SKM-1 (cell line): ENCODE measurements at regions not wholly inside any gene's neighbourhood (a gene's known extent, or its start where the extent isn't known, plus 50 kb on each side); places are given as distances from the start of the nearest gene placed in this dataset.
"Not testable (repeated sequence)": the region's sequence is repeated elsewhere in the genome, so short reads cannot be mapped to it uniquely, and the experiment has no call there.

Source experiments
- DNase-seq: peaks from one replicate; lab custom pipeline; 2025; ENCODE audit not compliant: unreplicated experiment; lab: John Stamatoyannopoulos, UW

DNA sequence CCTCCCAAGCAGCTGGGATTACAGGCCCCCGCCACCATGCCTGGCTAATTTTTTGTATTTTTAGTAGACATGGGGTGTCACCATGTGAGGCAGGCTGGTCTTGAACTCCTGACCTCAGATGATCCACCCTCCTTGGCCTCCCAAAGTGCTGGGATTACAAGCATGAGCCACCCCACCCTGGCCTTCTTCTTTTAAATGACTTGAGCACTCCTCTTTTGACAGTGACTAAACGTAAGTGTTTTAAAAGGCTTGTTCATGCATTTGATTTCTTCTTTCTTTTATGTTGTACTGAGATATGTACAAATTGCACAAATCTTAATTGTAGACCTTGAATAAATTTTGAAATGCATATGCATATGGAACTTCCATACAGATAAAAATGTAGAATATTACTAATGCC, 337.9 kb downstream of the CETN3 start:
- DNase-seq: no peak

DNA sequence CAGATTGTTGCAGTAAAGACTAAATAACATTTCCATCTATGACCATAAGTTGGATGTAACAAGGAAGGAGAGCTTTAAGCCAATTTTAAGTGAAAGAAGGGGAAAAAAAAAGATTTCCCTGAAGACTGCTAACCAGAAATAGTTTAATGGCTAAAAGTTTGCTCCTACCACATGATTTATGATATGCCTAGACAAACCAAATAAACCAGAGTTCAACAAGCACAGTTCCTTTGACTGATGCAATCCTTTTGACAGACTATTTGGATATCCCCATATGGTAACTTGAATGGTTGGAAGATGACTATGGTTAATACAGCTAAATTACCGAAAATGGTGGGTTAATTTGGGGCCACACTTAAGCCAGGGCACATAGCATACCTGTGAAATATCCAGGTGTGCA, 338.5 kb downstream of the CETN3 start:
- DNase-seq: no peak

DNA sequence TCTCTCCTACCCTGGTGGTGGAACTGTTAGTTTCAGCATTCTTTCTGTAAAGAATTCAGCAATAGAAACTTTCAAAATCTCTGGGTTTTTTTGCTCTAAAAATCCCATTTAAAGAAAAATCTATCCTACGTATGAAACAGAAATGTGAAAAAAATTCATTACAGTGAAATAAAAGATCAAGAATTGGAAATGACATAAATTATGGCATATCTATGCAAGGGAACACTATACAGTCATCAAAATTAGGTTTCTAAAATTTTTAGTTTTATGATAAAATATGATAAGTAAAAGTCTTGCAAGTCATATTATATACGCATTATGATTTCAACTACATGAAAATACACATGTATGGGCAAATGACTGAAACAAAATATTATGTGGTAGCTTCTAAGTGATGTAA, 342.6 kb downstream of the CETN3 start:
- DNase-seq: no peak

DNA sequence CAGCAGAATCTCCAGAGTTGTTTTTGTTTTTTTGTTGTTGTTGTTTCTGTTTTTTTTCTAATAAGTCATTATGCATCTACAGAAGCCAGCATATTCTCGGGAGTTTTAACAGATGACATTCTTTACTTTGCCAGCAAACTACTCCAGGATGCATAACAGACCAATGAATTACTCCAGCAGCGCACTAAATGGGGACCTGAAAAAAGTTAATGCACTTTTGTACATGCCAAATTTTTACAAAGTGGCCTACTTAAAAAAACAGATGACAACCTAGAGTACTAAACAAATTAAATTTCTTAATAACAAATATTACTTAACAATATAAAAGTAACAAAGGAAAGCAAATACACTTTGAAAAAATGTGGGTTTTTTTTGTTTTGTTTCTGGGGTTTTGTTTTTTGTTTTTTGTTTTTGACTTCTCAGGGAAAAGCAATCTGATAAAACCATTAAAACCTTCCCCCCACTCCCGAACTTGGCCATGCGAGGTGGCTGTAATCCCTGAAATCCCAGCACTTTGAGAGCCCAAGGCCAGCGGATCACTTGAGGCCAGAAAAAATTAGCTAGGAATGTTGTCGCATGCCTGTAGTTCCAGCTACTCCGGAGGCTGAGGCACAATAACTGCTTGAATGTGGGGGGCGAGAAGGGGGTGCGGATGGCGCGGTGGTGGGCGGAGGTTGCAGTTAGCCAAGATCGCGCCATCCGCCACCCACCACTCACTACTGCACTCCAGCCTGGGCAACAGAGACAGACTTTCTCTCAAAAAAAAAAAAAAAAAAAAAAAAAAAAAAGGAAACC, 352.4 kb downstream of the CETN3 start:
- no peak for DNase-seq

DNA sequence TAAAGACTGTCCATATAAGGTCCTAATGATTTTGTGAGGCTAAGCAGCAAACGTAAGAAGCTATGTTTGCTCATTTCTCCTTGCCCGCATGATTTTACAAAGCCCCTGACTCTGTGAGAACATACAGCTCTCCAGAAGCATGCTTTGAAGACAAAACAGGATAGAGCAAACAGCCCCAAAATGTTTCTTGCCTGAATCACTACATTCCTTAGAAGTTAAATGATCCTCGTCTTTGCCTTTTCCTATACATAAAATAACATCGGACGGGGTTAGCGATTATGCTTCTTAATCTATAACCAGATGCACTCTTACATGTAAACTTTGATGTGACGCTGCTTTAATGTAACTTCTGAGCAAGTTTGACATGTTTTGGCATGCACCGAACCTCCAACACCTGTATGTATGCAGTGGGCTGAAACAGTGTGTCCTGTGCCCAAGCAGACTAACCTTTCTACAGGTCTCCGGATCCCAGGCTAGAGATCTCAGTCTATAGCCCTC, 353.7 kb downstream of the CETN3 start:
- no peak for DNase-seq

DNA sequence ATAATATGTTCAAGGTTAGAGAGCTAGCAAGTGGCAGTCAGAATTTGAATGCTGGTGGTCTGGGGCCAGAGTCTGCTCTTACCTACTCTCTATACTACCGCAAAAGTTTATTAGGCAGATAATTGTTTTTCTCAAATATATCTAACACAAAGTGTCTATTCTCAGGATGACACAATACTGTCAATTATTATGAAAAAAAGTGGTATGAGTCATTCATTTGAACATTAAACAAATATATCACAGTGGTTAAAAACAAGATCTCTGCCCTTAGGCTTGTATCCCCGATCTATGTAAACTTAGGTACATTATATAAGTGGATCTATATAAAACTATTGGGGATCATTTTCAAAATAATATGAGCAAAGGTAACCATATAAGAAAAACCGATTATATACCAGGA, 354.9 kb downstream of the CETN3 start:
- no peak for DNase-seq

DNA sequence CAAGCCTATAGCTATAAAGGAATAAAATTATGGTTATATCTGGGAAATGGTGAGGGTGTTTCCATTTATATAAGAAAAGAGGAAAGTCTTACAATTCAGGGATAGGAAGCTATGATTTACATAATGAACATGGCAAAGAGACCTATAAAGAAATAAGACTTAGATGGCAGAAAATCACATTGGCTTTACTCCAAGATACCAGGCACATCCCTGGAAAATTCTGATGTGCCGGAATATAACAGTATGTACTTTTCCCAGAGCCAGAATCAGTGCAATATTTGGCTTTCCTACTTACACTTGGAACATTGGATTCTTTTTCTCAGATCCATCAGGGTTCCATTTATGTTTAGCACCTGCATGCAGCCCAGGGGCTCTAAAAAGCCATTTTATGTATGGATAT, 357.8 kb downstream of the CETN3 start:
- no peak for DNase-seq

DNA sequence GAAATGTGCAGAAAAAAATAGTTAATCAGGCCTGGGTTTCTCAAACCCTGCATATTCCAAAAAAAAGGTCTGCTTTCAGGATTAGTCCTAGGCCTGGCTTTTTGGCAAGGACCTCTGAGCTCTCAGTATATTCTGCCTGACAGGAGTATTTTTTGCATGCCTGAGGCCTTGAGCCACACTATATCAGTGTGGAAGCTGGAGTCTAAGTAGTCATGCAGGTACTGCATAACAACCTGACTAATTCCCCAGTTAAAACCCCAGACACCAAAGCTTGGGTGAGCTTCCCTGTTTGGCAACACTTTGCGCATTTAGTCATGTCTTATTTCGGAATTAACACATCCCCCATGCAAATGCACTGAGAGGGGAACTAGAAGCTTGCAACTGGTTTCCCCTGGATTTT, 359.5 kb downstream of the CETN3 start:
- DNase-seq: no peak

DNA sequence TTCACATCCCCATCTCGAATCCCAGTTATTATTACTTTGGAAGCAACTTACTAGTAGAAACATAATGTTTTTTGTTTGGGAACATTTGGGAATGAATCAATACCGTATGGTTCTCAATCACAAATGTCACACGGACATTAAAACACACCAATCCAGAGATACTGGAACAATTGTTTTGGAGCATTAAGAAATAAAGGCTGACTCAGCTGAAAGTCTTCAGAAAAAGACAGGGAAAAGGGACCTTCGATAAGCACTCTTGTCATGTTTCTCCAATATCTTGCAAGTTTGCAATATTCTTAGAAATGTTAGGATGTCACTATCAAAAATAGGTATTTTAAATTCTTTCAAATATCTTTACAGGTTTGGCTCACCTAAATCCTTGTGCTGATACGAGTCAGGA, 362.4 kb downstream of the CETN3 start:
- no peak for DNase-seq

DNA sequence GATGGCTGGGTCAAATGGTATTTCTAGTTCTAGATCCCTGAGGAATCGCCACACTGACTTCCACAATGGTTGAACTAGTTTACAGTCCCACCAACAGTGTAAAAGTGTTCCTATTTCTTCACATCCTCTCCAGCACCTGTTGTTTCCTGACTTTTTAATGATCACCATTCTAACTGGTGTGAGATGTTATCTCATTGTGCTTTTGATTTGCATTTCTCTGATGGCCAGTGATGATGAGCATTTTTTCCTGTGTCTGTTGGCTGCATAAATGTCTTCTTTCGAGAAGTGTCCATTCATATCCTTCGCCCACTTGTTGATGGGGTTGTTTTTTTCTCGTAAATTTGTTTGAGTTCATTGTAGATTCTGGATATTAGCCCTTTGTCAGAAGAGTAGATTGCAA, 369.5 kb downstream of the CETN3 start:
- not testable (repeated sequence) for DNase-seq

DNA sequence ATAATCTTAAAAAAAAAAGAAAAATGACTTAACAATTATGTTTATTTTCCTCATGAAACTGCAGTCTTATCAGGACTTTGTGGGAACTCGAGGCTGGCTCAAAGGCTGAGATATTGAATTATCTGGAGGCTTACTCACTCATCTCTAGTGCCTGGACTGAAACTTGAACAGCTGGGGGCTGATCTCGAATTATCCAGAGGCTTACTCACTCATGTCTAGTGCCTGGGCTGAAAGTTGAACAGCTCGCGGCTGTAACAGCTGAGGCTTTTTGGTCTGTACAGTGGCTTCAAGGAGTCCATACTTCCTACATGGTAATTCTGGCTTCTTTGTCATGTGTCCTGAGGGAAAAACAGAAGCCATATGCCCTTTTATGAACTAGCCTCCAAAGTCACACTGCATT, 371.9 kb downstream of the CETN3 start:
- no peak for DNase-seq

DNA sequence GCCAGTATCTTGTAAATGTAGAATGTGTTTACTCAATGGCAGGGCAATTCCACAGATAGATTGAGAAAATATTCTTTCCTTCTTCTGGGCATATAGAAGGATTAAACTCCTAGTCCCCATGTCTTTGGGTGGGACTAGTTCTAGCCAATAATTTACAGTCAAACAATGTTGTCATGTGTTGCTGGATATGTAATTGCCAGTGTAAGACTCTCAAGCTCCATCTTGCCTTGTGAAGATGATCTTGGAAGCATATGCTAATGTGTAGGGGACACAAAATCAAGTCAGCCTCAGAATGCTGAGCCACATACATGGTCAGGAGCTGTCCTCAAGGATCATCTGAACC, 386.9 kb downstream of the CETN3 start:
- DNase-seq: no peak

DNA sequence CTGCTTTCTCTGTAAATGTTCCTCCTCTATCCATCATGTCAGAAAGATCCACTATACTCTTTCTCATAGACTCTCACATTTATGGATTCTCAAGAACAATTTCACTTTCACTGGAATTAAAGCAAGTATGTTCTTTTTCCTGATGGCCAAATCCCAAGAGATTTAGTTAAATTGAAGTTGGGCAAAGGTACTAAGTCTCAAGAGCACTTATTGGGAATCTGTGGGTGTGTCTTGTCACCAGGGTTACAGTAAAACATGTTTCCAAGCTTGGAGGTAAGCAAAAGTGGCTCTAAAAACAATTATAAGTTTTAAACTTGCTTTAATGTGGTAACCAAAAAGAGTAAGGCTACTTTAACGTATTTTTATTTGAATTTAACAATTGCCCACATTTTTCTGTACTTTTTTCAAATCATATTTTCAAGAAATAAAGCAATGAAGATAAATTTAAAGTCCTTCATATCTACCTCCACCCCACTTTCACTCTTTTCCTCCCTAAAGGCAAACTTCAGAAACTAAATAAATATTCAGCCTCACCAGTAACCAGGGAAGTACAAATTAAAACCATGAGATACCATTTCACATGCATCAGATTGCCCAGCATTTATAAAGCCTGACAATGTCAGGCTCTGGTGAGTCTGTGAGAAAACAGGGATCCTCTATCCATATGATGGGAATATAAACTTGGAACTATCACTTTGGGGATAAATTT, 387.4 kb downstream of the CETN3 start:
- DNase-seq: no peak

DNA sequence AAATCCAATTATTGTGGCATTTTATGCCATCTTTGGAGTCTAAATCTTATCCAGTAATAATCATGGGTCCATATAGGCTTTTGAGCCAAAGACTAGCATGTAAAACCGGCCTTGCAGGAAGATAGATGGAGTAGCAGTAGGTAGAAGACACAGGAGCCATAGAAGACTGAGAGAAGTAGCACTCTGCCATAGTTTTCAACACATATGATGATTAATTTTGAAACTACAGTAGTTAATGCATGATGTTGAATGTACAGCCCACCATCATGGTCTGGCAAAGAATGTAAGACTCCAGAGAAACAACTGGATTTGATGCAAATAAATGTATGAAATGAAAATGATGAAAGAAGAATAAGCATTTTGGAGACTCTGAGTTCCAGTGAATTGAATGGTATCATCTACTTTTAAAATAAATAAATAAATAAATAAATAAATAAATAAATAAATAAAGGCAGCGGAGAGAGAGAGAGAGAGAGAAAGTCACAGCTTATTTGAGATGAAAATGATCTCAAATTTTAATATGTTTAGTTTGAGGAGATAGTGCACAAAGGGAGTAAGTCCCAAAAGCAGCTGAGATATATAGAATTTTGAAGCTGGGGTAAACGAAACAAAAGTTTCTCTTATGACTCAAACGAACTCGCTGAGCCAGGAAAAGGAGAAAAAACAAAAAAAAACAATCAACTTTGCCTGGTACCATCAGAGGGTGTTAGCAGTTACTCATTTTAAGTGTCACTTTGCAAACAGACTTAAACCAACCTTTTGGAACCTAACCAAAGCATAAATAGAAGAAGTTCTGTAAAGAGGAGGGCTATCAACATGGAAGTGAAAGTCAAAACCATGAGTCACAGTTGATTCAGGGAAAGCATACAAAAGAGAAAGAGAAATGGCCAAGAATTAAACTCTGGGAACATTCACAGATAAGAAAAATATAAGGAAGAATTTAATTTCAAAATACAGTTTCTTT, 388.7 kb downstream of the CETN3 start:
- DNase-seq: no peak

DNA sequence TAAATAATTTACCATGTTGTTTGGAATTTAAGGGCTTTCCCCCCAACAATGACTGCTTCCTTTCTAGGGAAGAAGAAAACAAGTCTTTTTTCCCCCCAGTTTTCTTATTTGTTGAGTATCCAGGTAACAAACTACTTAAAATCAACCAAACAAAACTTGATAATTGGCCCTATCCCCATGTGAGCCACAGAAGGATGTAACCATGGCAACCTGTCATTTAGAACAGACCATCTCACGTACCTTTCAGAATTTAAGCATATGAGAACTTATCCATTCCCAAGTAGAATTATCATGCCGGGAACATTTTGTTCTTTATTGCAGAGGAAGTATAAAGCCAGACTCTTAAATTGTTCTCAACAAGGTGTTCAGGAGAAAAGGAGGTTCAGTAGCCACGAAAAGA, 392.3 kb downstream of the CETN3 start:
- DNase-seq: no peak

DNA sequence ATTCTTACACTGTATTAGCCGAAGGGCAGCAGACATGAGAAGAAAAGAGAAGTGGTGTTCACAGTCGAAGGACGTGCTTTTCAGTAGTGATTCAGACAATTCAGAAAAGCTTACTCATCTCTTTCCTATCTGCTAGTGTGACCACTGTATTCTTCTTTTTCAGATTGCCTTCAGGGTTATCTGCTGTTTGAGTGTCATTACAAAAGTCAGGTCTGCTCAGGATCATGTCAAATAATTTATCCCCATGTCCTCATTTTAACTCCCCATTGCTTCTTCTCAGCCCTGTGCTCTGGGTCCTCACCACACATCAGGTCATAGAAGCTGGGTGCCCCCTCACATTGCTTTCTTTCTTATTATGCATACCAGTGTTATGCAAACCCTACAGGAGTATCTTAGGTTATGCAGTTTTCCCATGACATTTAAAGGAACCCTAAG, 394.0 kb downstream of the CETN3 start:
- no peak for DNase-seq

DNA sequence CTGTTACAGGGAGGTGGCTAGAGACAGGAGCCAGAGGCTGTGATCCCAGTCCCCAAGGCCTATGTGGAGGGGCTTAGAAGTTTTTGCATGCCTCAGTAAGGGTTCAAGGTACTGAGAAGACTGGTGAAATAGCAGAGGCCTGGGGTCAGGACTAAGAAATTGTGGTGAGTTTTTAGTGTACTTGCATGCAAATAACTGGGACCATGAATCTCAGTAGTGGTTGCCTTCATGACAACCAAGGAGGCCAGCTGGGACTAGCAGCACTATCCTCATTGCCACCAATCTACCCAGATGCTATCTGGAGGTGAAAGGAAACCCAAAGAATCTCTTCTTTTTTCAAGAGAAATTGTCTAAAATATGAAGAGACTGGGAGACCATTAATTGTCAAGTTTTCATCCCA, 395.1 kb downstream of the CETN3 start:
- DNase-seq: no peak

DNA sequence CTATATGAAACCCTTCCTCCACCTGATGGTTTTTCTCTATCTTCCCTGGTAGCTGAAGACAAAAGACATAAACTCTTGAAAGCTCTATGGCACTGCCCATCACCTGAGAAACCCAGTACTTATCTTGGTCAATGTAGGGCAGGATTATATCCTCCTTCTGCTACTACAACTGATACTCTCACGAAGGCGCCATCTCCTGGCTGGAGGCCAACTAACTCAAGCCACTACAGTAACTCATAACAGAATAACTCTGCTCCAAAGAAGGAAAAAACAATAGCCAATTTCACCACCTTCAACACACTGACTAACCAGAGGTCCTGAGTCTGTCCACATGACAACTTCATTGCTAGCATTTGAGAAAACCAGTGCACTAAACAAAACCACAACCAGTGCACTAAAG, 409.2 kb downstream of the CETN3 start:
- DNase-seq: no peak

DNA sequence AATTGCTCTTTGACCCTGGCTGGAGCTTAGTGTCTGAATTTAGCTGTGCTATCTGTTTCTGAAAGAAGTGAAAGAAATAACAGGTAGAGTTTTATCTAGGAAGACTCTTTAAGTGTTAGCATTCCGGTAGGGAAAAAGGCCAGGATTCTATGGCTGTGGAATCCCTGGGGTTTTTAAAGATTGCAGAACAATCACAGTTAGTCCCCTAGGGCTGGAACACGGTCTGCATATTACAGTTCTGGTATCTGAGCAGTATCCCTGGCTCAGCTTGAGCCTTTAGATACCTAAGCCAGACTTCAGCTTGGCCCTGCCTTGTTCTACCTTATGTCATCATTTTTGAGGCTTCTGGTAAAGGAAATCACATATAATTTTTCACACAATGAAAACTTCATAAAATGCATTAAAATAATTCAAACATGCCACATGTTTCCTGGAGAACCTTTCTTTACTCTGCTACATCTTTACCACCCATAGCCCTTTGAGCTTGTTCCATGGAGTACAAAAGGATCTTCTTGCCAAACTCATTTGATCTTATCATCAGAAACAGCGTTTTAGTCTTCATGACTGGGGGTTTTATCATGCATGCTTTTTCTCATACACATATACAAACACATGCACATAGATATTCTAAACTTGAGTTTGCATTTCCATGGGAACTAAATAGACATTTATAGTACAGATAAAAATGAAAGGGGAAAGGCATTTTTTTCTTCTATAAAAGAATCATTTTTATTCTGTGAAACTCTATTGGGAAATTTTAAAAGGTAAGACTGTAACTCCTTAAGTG, 410.8 kb downstream of the CETN3 start:
- DNase-seq: no peak

DNA sequence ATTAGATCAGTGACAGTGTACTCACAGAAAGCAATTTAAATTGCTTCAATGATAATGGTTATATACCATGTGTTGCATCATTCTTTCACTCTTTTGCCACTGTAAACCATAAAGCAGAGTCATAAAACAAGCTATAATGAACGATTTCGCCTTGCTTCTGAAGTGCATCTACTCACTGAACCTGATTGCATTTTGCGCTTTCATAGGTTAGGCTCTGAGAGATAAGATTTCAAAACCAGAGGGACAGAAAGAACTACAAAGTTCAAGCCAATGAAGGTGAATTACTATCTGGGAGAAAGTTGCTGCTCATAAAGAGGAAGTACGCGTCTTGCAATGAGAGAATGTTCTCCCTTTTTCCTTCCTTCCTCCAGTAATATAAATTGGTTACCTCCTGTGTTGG, 412.7 kb downstream of the CETN3 start:
- no peak for DNase-seq

DNA sequence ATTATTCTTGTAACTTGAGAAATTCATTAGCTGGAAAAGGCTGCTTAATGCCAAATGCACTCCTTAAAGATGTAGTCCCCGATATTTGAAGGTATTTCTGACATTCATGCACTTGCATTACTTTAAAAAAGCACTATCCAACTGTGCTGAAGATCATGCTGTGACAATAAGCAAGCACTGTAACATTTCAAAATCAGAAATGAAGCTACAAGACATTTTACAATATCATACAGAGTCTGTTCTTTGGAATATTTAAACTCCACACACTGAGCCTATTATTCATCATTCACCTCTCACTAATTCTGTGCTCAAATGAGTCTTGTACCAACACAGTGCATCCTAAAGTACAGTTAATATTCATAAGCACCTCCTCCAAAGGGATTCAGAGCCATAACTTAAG, 413.2 kb downstream of the CETN3 start:
- no peak for DNase-seq
